HK-2 (cell line): ENCODE measurements at regions not wholly inside any gene's neighbourhood (a gene's known extent, or its start where the extent isn't known, plus 50 kb on each side); places are given as distances from the start of the nearest gene placed in this dataset.

Experiments
- DNase-seq: peaks from one replicate; pipeline ENCODE4 v3.0.0-alpha.2; 2018; ENCODE audit not compliant: unreplicated experiment

DNA sequence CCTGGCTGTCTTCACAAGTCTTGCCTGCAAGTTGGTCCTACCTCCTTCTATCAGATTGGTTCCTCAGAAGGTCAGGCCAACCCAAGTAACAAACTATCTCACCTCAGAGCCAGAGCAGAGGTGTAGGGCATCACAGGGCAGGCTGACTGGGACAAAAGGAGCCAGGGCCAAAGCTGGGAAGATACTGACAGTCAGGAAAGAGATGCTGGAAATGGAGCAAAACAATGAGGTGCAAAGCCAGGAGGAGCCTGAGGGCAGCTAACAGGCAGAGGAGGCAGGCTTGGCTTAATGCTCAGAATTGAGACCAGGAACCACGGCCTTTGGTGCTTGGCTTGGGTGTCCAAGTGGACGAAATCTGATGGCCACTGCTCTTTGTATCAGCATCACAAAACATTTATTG lies 68.4 kb upstream of the PNMA1 start:
- no peak for DNase-seq

DNA sequence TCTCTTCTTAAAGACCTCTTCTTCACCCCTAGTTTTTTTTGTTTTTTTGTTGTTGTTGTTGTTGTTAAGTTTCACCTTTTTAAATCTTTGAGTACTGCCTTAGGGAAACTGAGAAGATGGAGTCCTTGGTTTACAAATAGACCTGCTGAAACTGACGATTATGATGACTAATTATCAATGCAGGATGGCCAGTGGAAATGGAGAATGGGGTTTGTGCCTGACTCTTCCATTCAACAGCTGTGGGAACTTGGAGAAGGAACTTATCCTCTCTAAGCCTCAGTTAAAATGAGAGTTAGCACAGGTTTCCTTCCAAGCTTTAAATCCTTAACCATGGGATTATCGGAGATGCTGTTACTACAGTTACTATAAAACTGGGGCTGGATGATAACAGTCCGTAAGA lies 66.7 kb upstream of the PNMA1 start:
- no peak for DNase-seq

DNA sequence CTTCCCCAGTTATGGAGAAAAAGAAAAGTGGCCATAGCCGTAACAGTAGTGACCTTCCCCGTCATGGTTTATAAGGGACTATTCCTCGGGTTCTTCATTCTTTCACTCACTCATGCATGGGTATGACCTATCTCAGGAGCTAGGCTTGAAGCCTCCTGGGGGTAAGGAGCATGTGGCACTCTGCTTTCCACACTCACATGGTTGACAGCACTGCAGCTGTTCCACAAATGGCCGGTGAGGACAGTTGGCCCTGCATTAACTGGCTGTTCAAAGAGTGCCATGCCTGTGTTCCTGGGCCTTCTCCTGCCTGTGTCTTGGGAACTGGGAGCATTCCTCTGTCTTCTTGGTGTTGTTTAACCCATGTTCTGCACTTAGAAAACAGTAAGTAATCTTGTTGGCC lies 66.2 kb upstream of the PNMA1 start:
- DNase-seq: no peak

DNA sequence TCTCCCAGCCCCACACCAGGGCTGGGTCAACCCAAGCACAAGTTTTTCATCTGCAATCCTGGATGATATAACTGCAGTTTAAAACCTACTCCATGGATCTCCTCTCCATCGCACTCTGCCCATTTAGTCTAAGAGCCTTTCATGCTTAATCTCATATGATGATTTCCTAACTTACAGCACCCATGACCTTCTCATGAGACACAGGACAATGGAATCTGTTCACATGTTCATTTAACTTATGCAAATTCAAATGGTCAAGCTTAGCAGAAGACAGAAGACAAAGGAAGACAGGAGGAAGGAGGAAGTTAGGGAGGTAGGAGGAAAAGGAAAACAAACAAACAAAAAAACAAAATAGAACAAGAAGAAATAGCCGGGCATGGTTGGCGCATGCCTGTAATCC lies 64.6 kb upstream of the PNMA1 start:
- DNase-seq: no peak

DNA sequence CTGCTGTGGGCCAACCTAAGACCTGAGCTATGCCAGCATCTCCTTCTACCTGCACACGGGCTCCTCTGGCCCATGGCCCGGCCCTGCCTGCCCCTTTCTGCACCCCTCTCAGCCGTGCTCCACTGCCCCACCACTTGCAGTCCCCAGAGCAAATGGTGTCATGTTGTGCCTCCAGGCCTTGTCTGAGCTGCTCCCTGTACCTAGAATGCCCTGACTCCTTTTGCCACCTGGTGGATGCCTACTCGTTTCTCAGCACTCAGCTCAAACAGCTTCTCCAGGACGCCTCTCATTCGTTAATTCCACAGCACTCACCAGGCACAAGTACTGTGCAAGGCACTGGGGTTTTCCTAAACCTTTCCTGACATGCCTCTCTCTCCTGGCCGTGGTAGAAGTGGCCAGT lies 63.2 kb upstream of the PNMA1 start:
- DNase-seq: no peak

DNA sequence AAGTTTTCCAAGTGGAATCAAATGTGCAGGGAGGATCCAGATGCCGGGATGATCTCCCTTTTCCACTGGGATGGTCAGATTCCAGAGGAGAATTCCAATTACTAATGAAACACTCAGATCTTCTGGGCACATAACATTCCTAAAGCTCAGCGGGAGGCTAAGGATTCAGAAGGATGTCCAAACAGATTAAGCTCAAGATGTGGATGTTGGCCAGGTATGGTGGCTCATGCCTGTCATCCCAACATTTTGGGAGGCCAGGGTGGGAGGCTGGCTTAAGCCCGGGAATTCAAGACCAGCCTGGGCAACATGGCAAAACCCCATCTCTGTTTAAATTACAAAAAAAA lies 62.0 kb upstream of the PNMA1 start:
- DNase-seq: no peak

DNA sequence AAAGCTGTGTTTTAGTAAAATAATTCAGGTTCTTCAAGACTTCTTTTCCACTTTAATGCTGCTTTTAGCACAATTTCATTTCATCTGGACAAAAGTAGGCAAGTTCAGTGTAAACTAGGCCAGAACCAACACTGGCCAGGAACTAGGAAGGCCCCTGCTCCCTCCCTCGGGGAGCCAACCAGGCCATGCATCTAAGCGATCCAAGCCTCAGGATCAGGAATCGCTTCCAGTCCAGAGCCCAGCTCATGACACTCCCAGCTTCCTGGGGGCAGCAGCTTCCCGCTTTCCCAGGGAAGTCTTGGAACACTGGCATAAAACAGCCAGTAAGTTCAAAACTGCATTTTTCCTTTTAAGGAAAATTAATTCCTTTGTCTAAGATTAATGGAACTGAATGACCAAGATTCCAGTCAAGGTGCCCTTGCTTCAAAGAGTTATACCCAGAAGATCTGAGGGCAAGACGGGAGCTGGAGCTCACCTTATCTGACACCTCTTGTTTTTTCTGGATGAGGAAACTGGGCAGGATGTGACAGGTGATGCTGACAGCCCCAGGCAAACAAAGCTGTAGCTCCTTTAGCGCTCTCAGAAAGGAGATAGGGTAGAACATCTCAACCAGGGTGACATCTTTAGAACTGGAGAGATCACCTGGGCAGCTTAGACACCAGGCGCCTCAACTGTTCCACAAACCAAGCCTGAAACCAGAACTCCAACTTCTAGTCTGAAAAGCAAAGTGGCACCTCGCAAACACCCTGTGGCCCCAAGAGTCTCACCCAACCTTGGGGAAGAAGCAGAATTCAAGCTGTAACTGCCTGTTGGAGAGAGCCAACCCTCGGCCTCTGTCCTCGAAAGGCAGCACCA lies 61.4 kb upstream of the PNMA1 start:
- no peak for DNase-seq

DNA sequence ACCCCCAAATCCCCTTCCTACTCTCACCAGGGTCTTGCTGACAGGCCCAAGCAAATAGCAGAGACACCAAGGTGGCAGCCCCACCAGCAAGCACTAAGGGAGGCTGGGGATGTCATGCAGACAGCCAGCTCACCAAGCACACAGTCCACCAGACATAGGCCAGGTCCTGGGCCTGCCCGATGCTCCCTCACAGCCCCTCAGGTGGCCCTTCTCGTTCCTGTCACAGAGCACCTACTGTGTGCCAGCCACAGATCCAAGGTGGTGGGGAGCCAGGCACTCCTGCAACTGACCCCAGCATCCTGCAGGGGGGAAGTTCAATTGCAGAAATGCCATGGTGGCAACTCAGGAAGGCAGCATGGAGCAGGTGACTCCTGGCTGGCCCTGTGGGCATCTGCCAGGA lies 60.5 kb upstream of the PNMA1 start:
- no peak for DNase-seq

DNA sequence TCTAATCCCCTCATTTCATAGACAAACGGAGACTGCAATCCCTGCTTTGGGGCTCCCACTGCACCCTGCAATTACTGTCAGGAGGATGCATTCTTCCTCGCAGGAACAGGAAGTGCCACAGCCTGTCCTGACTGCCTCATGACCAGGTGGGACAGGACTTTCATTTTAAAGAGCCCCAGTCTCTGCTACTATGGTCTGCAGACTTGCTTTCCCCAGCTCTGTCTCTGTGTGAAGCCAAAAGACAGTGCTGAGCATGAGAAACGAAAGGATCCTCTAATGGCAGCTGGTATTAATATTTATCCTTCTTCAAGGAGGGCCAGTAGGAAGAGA lies 60.0 kb upstream of the PNMA1 start:
- no peak for DNase-seq

DNA sequence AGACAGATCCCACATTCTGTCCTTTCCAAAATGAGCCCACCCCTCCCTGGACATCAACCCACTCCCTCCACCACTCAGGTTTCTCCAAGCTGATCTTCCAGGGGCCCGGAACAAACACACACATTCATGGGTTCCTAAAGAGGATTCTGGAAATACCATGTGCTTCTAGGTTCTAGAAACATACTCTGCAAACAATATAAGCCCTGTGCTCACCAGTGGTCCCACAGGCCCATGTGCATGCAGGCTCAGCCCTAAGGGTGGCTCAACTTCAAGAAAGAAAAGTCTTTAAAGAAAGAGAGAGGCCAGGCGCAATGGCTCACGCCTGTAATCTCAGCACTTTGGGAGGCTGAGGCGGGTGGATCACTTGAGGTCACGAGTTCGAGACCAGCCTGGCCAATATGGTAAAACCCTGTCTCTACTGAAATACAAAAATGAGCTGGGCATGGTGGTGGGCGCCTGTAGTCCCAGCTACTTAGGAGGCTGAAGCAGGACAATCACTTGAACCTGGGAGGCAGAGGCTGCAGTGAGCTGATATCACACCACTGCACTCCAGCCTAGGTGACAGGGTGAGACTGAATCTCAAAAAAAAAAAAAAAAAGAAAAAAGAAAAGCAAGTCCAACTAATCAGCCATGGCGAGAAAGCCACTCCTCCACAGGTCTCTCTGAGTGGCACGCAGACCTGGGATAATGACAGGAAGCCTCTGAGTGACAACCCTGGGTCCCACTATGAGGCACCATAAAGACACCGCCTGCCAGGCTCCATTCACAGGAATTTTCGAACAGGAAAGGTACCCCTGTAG lies 59.5 kb upstream of the PNMA1 start:
- DNase-seq: no peak

DNA sequence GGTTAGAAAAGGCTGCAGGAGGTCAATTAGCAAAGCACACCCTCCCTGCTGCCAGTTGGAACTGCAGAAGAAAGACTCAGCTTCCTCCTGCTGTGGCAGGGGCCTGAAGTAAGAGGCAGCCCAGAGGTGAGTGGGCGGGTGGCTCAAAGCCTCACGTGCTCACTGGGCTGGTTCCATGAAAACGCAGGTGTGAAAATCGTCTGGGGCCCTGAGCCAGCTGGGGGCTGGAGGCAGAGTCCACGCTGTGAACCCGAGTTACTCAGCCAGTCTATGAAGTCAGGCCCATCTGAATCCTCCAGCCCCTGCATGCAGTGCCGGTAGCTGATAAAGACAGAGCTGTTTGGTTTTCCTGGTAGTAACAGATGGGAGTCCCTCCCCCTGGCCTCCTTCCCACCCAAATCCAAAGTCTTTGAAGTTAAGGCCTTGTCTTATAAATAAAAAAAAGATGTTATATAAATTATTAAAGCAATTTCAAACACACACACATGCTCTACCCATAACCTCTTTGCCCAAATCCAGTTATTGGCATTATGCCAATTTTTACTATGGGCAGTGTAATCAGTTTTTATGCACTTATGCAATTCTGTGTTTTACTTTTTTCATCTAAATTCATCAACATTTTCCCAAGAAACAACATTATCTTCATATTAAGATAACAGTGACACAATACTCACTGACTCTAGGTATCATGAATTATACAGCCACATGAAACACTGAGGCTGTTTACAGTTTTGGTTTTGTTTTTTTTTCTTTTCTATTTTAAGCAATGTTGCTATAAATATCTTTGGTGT lies 57.9 kb upstream of the PNMA1 start:
- DNase-seq: peak; percentile 64

DNA sequence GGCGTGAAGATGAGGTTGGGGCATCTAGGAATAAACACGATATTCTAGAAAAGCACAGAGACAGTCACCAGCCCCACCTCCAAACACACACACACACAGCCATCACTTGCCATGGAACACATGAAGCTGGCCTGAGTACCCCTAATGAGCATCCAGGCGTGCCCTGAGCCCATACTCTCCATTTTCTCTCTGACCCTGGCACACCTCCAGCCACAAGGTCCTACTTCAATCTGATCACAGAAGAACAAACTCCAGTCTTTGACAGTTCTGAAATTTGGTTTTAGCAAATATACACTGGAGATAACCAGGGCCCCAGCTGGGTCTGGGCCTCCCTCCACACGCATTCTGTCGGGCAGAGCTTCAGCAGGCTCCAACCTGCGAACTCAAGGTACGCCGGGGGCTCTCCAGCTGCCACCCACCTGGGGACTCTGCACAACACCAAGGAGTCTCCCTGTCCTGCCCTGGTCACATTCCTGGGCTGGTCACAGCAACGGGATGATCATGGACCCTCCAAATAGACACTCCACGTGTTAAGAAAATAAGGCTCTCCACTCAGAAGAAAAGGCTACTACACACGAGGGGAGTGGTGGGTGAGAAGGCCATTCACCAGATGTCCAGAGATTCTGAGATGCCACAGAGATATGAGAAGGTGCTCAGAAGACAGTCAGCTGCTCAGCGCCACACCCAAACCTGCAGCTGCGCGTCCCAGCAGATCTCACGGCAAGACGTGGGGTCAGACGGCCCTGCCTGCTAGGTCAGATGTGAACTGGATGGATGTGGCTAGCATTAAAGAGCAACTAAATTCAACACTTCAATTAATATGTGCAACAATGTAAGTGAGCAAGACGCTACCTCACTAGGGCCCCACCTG lies 57.0 kb upstream of the PNMA1 start:
- DNase-seq: no peak

DNA sequence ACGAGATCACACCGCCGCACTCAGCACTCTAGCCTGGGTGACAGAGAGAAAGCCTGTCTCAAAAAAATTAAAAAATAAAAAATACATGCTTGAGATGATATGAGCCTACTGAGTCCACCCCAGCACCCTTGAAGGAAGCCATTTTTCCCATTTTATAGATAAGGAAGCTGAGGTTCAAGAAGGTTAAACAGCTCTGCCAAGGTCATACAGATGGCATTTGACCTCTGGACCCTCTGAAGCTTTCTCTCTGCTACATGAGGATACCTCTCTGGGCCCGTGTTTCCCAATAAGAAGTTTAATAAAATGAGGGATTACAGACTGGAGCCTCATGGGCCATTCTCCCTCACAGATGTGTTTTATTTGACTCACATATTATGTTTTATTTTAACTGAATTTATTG lies 53.9 kb upstream of the PNMA1 start:
- DNase-seq: no peak

DNA sequence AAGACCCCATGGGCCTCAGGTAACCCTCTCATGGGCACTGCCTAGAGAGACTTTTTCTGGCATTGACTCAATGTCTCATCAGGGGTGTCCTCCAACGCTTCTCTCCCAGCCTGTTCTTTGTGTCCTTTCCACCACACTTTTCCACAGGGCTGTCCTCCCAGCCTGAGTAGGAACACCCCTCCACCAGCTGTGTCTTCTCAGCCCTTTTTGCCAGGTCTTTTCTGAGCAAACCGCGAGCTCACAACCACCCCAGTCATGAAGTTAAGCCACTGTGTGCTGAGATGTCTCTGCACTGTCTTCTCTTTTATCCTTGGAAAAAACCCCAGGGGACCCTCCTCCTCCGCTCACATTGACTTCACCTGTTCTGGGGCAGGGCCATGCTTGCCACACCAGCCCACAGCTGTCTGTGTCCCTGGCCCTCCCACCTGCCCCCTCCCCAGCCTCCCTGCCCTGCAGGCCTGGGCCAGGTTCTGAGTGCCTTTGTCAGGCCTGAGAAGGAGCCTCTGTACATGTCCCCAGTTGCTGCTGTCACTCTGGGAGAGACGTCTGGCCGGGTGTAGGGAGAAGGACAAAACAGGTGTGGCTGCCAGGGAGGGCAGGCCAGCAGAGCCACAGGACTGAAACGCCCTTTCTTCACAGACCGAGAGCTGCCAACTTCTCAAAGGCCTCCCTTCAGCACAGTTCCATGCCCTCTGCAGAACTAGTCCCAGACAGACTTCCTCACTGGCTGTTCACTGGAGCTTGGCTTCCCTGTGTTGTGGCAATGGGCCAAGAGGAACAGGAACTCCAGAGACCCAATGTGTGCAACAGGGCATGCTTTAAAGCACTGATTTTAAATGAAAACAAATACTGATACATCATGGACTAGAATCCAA lies 50.5 kb upstream of the PNMA1 start:
- DNase-seq: no peak
